Breast epithelium (tissue), 3 donors: ENCODE measurements at regions not wholly inside any gene's neighbourhood (a gene's known extent, or its start where the extent isn't known, plus 50 kb on each side); places are given as distances from the start of the nearest gene placed in this dataset.

Experiments
- POLR2A ChIP-seq: fragments of 450-650 bp; IDR thresholded peaks from one replicate; pipeline ENCODE4 v1.6.1; 2016; ENCODE audit warnings: antibody characterized with exemption, mild to moderate bottlenecking, moderate library complexity
- POLR2AphosphoS5 ChIP-seq, 3 donors: sonication (generic); formaldehyde crosslinking; IDR thresholded peaks; one replicate each; pipeline ENCODE4 v1.6.1; 2017; ENCODE audit warnings: antibody characterized with exemption in 3 of 3
- TF ChIP-seq, protein P1 (sequence below), 3 donors: fragments of 450-650 bp; IDR thresholded peaks; one replicate each; pipeline ENCODE4 v1.5.1; 2016 to 2017; ENCODE audit warnings: antibody characterized with exemption in 3 of 3, mild to moderate bottlenecking in 3 of 3, moderate library complexity in 3 of 3

- TF ChIP-seq, protein P1, sequence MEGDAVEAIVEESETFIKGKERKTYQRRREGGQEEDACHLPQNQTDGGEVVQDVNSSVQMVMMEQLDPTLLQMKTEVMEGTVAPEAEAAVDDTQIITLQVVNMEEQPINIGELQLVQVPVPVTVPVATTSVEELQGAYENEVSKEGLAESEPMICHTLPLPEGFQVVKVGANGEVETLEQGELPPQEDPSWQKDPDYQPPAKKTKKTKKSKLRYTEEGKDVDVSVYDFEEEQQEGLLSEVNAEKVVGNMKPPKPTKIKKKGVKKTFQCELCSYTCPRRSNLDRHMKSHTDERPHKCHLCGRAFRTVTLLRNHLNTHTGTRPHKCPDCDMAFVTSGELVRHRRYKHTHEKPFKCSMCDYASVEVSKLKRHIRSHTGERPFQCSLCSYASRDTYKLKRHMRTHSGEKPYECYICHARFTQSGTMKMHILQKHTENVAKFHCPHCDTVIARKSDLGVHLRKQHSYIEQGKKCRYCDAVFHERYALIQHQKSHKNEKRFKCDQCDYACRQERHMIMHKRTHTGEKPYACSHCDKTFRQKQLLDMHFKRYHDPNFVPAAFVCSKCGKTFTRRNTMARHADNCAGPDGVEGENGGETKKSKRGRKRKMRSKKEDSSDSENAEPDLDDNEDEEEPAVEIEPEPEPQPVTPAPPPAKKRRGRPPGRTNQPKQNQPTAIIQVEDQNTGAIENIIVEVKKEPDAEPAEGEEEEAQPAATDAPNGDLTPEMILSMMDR (IDR thresholded peaks at IDR 0.05), result no peak
- TF ChIP-seq POLR2A (no peak), POLR2AphosphoS5 (IDR thresholded peaks at IDR 0.05) (no peak)
Observed at GRCh38 chr9:74032421-74032820, 464.7 kb upstream of the RORB start.
